NT2/D1 (cell line): ENCODE measurements at regions not wholly inside any gene's neighbourhood (a gene's known extent, or its start where the extent isn't known, plus 50 kb on each side); places are given as distances from the start of the nearest gene placed in this dataset.

Experiments
- SUZ12 ChIP-seq: IDR thresholded peaks from 2 replicates; pipeline ENCODE4 v1.6.1; 2011; ENCODE audit not compliant: insufficient read length, insufficient read depth; ENCODE audit errors: extremely low read depth
- YY1 ChIP-seq: IDR thresholded peaks from 2 replicates; pipeline ENCODE4 v1.6.1; 2011; ENCODE audit not compliant: insufficient read length, insufficient read depth
- ZNF274 ChIP-seq: IDR thresholded peaks from 2 replicates; pipeline ENCODE4 v1.6.1; 2011; ENCODE audit warnings: mild to moderate bottlenecking, low read depth, low read length

DNA sequence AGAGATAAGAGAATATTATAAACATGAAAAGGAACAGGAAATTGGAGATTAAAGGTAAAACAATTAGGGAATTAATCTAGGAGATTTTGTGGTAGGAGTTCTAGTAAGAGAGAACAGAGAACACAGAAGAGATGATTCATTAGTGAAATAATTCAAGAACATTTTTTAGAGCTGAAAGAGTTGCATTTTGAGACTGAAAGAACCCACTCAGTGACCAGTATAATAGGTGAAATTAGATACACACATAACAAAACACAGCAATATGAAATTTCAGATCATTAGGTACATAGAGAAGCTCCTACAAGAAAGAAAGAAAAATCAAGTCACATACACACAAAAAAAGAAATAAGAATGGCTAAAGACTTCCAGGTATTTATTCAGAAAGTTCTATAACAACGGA lies 144.0 kb downstream of the CYSLTR2 start:
- no peak for TF ChIP-seq ZNF274
- TF ChIP-seq SUZ12, result no peak
- TF ChIP-seq YY1, result no peak
